ENCODE measurements at regions not wholly inside any gene's neighbourhood (a gene's known extent, or its start where the extent isn't known, plus 50 kb on each side); places are given as distances from the start of the nearest gene placed in this dataset.

- TF ChIP-seq REST (IDR thresholded peaks at IDR 0.05; ENCODE audit: low read depth, low read length) (no peak), IRF5 (IDR thresholded peaks at IDR 0.05; ENCODE audit: borderline replicate concordance) (no peak)
These were observed 102.9 kb upstream of the BMP2 start (continued) for GRCh38 chr20:6664574-6664973.

DNA sequence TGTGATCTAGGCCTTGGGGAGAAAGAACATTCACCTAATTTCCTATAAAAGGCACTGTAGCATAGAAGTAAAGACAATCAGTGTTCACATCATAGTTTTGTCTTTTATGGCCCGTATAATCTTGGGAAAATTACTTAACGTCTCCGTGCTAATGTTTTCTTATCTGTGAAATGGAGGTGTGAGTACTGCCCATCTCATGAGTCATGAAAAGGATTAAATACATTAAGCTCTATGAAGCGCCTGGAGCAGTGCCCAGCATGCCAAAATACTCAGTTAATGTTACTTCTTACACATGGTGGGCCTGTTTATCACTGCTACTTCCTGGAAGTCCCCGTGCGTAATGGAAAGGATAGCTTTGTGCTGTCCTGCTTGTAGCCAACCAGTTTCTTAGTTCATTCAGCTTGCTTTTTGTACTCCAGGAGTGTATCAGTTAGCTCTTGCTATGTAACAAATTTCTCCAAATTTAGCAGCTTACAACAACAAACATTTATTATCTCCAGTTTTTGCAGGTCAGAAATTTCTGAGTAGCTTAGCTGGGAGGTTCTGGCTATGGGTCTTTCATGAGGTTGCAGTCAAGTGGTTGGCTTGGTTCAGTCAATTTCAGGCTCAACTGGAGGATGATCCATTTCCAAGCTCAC, 103.6 kb upstream of the BMP2 start:
- no peaks in the 10 kb centered on the region for H4K20me1 ChIP-seq (ENCODE audit: control insufficient read depth, insufficient read depth)
- no peak overlapping the region for H3K4me3 ChIP-seq
- ChIA-PET RAD21 (ENCODE audit: unreplicated experiment) (interaction anchor here (1.1 to 2.4 kb wide), 5 partner anchors 12 to 79 kb away, joined by 3 to 13 read pairs (median 3); no protein-coding TSS in a partner anchor), POLR2A (no interaction called here), SMC1A (ENCODE audit: uncharacterized antibody, unreplicated experiment) (interaction anchor here (0.8 to 7.5 kb wide), 16 partner anchors 7 to 162 kb away, joined by 3 to 54 read pairs (median 4); no protein-coding TSS in a partner anchor), CTCF (interaction anchor here (0.6 to 2.8 kb wide), 8 partner anchors 8 to 80 kb away, joined by 3 to 9 read pairs (median 5); no protein-coding TSS in a partner anchor)
- ATAC-seq = no peak; the same call in 2 of the 3 replicates
- H3K4me1 ChIP-seq (ENCODE audit: control insufficient read depth, insufficient read depth, low read length) = no peaks in the 10 kb centered on the region
- no peaks in the 10 kb centered on the region for H3K79me2 ChIP-seq (ENCODE audit: control insufficient read depth, insufficient read depth, low read length)
- no peak overlapping the region for H3K27ac ChIP-seq (ENCODE audit: control insufficient read depth, insufficient read depth)
- no TSS peak for BruUV-seq (replicated peaks)
- in situ Hi-C loops (cut with MboI) (no loop called here), intact Hi-C loops (cut with micrococcal nuclease; ENCODE audit: unreplicated experiment) (no loop called here)
- peaks cover 1% of the 10 kb centered on the region; the same call in 2 of the 3 replicates for H3K9me3 ChIP-seq (replicated peaks; ENCODE audit: control insufficient read depth, insufficient read depth, low read length)
- H3K36me3 ChIP-seq (ENCODE audit: control insufficient read depth in 2 of 2, insufficient read depth in 2 of 2, low read length in 1 of 2) = no peaks in the 10 kb centered on the region
- H2AFZ ChIP-seq (ENCODE audit: control insufficient read depth, low read depth, low read length) = no peak overlapping the region
- no peak overlapping the region for H3K9ac ChIP-seq (ENCODE audit: control insufficient read depth, insufficient read depth, low read length)
- H3K27me3 ChIP-seq (replicated peaks in 1 of 2; ENCODE audit: control insufficient read depth in 2 of 2, insufficient read depth in 2 of 2, low read length in 1 of 2) = no peaks in the 10 kb centered on the region
- no peak for DNase-seq (ENCODE audit: low read depth, low spot score)
- H3K4me2 ChIP-seq (ENCODE audit: control insufficient read depth, insufficient read depth) = no peak overlapping the region
- no peak for FAIRE-seq
- WGBS (ENCODE audit: insufficient coverage, insufficient replicate concordance, low lambda C conversion rate, missing lambda C conversion rate) = 32% methylated on average over 6 of the region's 6 CpGs
- TF ChIP-seq SRF (IDR thresholded peaks at IDR 0.05; ENCODE audit: low read depth in 2 of 2, low read length in 2 of 2) (no peak), CHD4 (IDR thresholded peaks at IDR 0.05) (no peak), SMARCA5 (IDR thresholded peaks at IDR 0.05) (no peak), KAT2A (conservative IDR thresholded peaks at IDR 0.05; ENCODE audit: control insufficient read depth, low read depth, low read length) (no peak), RB1 (IDR thresholded peaks at IDR 0.05; ENCODE audit: borderline replicate concordance) (no peak), GATAD2B (conservative IDR thresholded peaks at IDR 0.05; ENCODE audit: low read depth) (no peak), MYC (IDR thresholded peaks at IDR 0.05; ENCODE audit: insufficient read depth, insufficient read length, insufficient replicate concordance, low read length, severe bottlenecking) (no peak), EP300 (IDR thresholded peaks at IDR 0.05; ENCODE audit: borderline replicate concordance in 1 of 2, control insufficient read depth in 1 of 2, low read depth in 2 of 2, low read length in 2 of 2) (no peak), SMAD5 (IDR thresholded peaks at IDR 0.05; ENCODE audit: low read depth) (no peak), SREBF2 (IDR thresholded peaks at IDR 0.05; ENCODE audit: low read length) (no peak), NR2F1 (conservative IDR thresholded peaks at IDR 0.05) (no peak)
- TF ChIP-seq, protein P1, sequence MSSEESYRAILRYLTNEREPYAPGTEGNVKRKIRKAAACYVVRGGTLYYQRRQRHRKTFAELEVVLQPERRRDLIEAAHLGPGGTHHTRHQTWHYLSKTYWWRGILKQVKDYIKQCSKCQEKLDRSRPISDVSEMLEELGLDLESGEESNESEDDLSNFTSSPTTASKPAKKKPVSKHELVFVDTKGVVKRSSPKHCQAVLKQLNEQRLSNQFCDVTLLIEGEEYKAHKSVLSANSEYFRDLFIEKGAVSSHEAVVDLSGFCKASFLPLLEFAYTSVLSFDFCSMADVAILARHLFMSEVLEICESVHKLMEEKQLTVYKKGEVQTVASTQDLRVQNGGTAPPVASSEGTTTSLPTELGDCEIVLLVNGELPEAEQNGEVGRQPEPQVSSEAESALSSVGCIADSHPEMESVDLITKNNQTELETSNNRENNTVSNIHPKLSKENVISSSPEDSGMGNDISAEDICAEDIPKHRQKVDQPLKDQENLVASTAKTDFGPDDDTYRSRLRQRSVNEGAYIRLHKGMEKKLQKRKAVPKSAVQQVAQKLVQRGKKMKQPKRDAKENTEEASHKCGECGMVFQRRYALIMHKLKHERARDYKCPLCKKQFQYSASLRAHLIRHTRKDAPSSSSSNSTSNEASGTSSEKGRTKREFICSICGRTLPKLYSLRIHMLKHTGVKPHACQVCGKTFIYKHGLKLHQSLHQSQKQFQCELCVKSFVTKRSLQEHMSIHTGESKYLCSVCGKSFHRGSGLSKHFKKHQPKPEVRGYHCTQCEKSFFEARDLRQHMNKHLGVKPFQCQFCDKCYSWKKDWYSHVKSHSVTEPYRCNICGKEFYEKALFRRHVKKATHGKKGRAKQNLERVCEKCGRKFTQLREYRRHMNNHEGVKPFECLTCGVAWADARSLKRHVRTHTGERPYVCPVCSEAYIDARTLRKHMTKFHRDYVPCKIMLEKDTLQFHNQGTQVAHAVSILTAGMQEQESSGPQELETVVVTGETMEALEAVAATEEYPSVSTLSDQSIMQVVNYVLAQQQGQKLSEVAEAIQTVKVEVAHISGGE (CRISPR knock-in tag; IDR thresholded peaks at IDR 0.05) = no peak

Measured in GM12878 (cell line).